ENCODE measurements at regions not wholly inside any gene's neighbourhood (a gene's known extent, or its start where the extent isn't known, plus 50 kb on each side); places are given as distances from the start of the nearest gene placed in this dataset.

- no peak for DNase-seq
These were observed 351.7 kb upstream of the THRB start for GRCh38 chr3:24846286-24846860.

GRCh38 chr3:24850245-24850644 is 355.6 kb upstream of the THRB start:
- DNase-seq: no peak

GRCh38 chr3:24853685-24854490 is 359.2 kb upstream of the THRB start:
- no peak for DNase-seq

GRCh38 chr3:24854748-24855147 is 360.1 kb upstream of the THRB start:
- DNase-seq: no peak

GRCh38 chr3:24857945-24858344 is 363.3 kb upstream of the THRB start:
- no peak for DNase-seq

- no peak for DNase-seq
These were observed 368.6 kb upstream of the THRB start for GRCh38 chr3:24863215-24863614.

- DNase-seq: no peak
These were observed 373.1 kb upstream of the THRB start for GRCh38 chr3:24867783-24868182.

- DNase-seq: no peak
These were observed 386.6 kb upstream of the THRB start for GRCh38 chr3:24881239-24881638.

- no peak for DNase-seq
These were observed 391.9 kb upstream of the THRB start for GRCh38 chr3:24886501-24886900.

GRCh38 chr3:24890012-24890411 is 395.4 kb upstream of the THRB start:
- DNase-seq: no peak

GRCh38 chr3:24899373-24899772 is 404.7 kb upstream of the THRB start:
- no peak for DNase-seq

GRCh38 chr3:24899901-24900603 is 405.4 kb upstream of the THRB start:
- DNase-seq: no peak

- no peak for DNase-seq
These were observed 410.6 kb upstream of the THRB start for GRCh38 chr3:24905266-24905665.

GRCh38 chr3:24907106-24907505 is 412.5 kb upstream of the THRB start:
- DNase-seq: no peak

GRCh38 chr3:24911076-24911475 is 416.4 kb upstream of the THRB start:
- DNase-seq: no peak

- no peak for DNase-seq
These were observed 421.0 kb upstream of the THRB start for GRCh38 chr3:24915639-24916038.

GRCh38 chr3:24917908-24918307 is 423.3 kb upstream of the THRB start:
- no peak for DNase-seq

GRCh38 chr3:24923570-24923969 is 428.9 kb upstream of the THRB start:
- no peak for DNase-seq

- no peak for DNase-seq
These were observed 434.9 kb upstream of the THRB start for GRCh38 chr3:24929521-24929920.

GRCh38 chr3:24933401-24933800 is 438.8 kb upstream of the THRB start:
- no peak for DNase-seq

- DNase-seq: no peak
These were observed 441.9 kb upstream of the THRB start for GRCh38 chr3:24936574-24936973.

GRCh38 chr3:24937228-24937627 is 442.6 kb upstream of the THRB start:
- no peak for DNase-seq

GRCh38 chr3:24937780-24938179 is 443.1 kb upstream of the THRB start:
- DNase-seq: no peak

- no peak for DNase-seq
These were observed 449.3 kb upstream of the THRB start for GRCh38 chr3:24943961-24944360.
